ENCODE measurements at regions not wholly inside any gene's neighbourhood (a gene's known extent, or its start where the extent isn't known, plus 50 kb on each side); places are given as distances from the start of the nearest gene placed in this dataset.

- TF ChIP-seq CTCF (IDR thresholded peaks at IDR 0.05) (no peak), POLR2A (IDR thresholded peaks at IDR 0.05) (no peak)
Observed at GRCh38 chr2:37809931-37810570, 115.0 kb upstream of the RMDN2 start.
